NCI-H2107 (cell line): ENCODE measurements at regions not wholly inside any gene's neighbourhood (a gene's known extent, or its start where the extent isn't known, plus 50 kb on each side); places are given as distances from the start of the nearest gene placed in this dataset.
"Not testable (repeated sequence)": the region's sequence is repeated elsewhere in the genome, so short reads cannot be mapped to it uniquely, and the experiment has no call there.

Experiments
- DNase-seq: peaks from one replicate; lab custom pipeline; 2025; lab: John Stamatoyannopoulos, UW

- DNase-seq, result no peak
These were observed 259.2 kb downstream of the C3orf38 start for GRCh38 chr3:88408935-88409334.

- DNase-seq, result no peak
These were observed 260.5 kb downstream of the C3orf38 start for GRCh38 chr3:88410259-88410658.

- DNase-seq, result no peak
These were observed 262.6 kb downstream of the C3orf38 start for GRCh38 chr3:88412346-88412745.

- no peak for DNase-seq
These were observed 266.7 kb downstream of the C3orf38 start for GRCh38 chr3:88416436-88416835.

- DNase-seq, result no peak
These were observed 268.5 kb downstream of the C3orf38 start for GRCh38 chr3:88418219-88418618.

- DNase-seq, result no peak
These were observed 283.8 kb downstream of the C3orf38 start for GRCh38 chr3:88433568-88433967.

GRCh38 chr3:88434001-88434400, 284.2 kb downstream of the C3orf38 start:
- DNase-seq, result no peak

- no peak for DNase-seq
These were observed 290.9 kb downstream of the C3orf38 start for GRCh38 chr3:88440701-88441100.

DNA sequence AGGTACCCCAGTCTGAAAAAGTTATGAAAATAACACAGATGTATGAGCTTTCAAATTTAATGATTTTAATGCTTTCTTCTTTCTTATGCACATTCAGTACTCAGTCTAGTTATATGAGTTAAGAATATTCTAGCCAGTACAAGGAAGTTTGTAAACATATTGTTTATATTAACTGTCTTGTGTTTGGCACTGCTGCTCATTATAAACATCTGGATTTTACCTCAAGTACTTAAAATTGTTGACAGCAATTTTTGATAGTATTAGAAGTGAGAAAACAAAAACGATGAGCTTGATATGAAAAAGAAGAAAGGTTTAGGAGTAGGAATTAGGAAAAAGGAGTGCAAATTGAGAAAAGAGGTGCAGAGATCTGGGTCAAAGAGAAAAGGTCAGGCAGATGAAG, 293.3 kb downstream of the C3orf38 start:
- DNase-seq, result no peak

DNA sequence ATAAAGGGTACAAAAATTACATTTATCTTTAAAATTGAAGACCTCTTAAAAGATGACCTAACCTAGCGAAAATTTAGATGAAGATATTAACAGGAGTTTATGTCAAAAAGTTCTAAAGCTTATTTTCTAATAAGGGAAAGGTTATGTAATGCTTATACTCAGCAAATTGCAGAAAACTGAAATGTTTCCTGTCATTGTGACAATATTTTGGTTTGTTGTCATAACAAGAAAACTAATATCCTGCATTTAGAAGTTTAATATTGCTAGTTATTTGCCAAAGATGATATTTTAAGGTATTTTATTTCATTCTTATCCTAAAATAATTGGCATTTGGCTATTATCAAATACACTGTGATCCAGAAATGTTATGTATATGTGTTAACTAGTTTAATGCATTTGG, 294.5 kb downstream of the C3orf38 start:
- DNase-seq, result no peak

DNA sequence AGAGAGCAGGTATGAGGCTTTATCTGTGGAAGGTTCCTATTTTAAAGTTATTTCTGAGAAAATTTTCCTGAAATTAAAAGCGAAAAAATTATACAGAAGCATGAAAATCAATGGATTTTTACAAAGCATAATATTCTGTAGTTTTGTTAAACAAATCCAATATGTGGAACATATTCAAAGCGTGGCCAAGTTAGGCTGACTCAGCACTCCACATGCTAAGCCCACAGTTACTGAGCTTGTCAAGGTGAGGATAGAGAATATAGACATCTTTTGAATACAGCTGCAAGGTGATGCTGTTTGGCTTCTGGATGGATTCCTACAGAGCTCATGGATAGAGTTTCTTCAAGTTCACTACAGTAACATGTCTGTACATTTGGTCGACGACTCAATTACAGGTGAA, 302.5 kb downstream of the C3orf38 start:
- no peak for DNase-seq

- DNase-seq, result no peak
These were observed 310.6 kb downstream of the C3orf38 start for GRCh38 chr3:88460369-88460768.

GRCh38 chr3:88462230-88462629, 312.5 kb downstream of the C3orf38 start:
- no peak for DNase-seq

- no peak for DNase-seq
These were observed 317.4 kb downstream of the C3orf38 start for GRCh38 chr3:88467191-88467590.

- no peak for DNase-seq
These were observed 319.5 kb downstream of the C3orf38 start for GRCh38 chr3:88469216-88469615.

- DNase-seq, result no peak
These were observed 328.7 kb downstream of the C3orf38 start for GRCh38 chr3:88478460-88478859.

- DNase-seq, result no peak
These were observed 331.1 kb downstream of the C3orf38 start for GRCh38 chr3:88480822-88481221.

DNA sequence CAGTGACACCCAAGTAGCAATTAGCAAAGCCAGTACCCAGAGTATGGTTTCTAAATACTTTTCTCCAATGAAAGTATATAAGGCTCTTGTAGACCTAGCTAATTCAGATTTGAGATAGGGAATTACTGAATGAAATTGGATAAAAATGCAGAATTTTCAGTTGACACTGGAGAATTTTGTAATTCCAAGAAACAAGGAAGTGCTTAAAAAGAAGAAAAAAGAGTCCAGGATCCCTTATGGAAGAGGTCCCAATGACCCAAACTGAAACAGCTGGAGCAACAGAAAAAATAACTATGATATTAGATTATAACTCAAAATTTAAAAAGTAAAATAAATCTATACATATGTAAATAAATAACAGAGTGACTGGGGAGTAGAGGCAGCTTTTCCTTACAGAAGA, 335.2 kb downstream of the C3orf38 start:
- DNase-seq, result no peak

- not testable (repeated sequence) for DNase-seq
These were observed 359.1 kb downstream of the C3orf38 start for GRCh38 chr3:88508818-88509217.

DNA sequence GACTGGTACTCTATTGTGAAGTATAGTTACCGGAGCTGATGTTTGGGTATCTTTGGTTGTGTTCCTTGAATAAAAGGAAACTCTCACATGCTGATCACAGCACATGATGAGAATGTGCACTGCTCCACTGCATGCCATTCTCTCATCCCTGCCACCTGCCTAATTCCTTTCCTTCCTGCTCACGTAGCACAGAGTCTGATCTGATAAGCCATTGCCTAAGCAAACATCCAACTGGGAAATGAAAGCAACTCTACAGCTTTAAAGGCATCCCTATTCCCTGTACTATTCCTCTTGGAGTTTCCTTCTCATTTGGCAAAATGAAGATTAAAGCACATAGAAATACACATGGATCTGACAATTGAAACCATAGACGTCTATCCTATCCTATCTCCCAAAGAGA, 359.8 kb downstream of the C3orf38 start:
- no peak for DNase-seq

DNA sequence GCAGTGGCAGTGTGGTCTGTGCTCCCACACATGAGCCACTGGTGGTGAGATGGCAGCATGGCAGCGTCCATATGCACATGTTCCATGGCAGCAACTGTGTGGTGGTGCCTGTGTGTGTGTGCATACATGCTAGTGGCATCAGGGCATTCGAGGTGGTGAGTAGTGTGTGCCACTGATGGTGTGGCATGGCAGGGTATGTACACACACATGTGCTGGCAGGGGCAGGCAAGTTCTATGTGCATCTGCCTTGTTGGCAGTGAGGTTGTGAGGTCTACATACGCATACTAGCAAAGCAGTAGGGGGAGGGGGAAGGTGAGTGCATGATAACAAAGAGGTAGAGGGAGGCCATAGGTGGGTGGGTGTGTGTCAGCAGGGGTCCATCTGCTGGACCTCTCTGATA, 378.7 kb downstream of the C3orf38 start:
- no peak for DNase-seq

GRCh38 chr3:88534534-88534933, 384.8 kb downstream of the C3orf38 start:
- no peak for DNase-seq

DNA sequence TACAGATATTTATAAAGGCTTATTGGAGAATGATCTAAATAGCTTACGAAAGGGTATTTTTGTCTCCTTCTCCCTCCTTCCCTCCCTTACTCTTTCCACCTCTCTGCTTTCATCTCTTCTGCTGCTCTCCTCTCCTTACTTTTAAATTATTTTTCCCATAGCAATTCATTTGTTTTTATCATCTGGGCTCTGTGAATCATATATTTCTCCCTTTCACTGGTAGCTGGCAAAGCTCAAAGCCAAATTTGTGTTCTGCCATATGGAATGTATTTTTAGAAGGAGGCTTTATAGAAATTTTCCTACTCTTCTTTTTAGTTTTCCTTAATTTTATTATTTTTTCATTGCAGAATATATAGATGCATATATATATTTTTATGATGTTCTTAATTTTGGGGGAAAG, 385.8 kb downstream of the C3orf38 start:
- DNase-seq, result no peak

DNA sequence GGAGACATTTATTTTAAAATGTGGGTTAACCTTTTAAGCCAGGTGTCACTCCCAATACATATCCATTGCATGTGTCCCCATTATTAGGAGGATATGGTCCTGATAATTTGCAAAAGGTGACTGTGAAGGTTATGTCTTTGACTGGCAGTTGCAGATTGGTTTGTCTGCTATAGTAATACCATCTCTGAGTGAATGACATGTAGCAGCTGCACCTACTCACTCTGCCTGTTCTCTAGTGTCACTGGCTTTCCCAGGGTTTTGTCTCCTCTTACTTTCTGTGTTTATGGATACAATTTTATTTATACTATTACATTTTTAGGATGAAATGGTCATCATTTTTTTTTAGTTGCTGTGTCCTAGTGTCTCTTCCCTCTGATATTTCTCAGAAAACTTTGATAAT, 393.2 kb downstream of the C3orf38 start:
- DNase-seq, result no peak

DNA sequence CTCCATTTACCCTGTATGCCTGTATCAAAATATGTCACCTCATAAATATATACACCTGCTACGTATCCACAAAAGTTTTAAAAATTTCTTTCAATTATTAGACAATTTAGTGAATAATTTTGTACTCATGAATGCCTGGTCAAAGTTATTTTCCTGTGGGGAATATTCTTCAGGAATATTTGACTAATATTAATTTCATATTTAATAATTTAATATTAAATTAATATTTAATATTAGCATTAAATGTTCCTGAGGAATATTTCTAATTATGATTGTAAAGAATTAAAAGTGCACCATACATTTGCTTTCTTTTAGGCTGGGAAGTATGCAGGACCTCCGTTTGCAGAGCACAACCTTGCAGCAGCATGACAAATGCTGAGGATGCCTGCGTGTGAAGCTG, 422.7 kb downstream of the C3orf38 start:
- no peak for DNase-seq
